HEK293T (cell line): ENCODE measurements at regions not wholly inside any gene's neighbourhood (a gene's known extent, or its start where the extent isn't known, plus 50 kb on each side); places are given as distances from the start of the nearest gene placed in this dataset.

Source experiments
- ARNT ChIP-seq: fragments of 450-650 bp; IDR thresholded peaks from 2 replicates; pipeline ENCODE4 v1.6.1; 2017; ENCODE audit warnings: mild to moderate bottlenecking
- CTBP1 ChIP-seq: fragments of 450-650 bp; IDR thresholded peaks from 2 replicates; pipeline ENCODE4 v1.6.1; 2016; ENCODE audit warnings: borderline replicate concordance
- ELF4 ChIP-seq: fragments of 450-650 bp; IDR thresholded peaks from 2 replicates; pipeline ENCODE4 v1.6.1; 2017; ENCODE audit warnings: antibody characterized with exemption
- FOXA1 ChIP-seq: fragments of 450-650 bp; IDR thresholded peaks from 2 replicates; pipeline ENCODE4 v1.6.1; 2016; ENCODE audit warnings: mild to moderate bottlenecking
- FOXK2 ChIP-seq: fragments of 450-650 bp; IDR thresholded peaks from 2 replicates; pipeline ENCODE4 v1.6.1; 2016; ENCODE audit warnings: mild to moderate bottlenecking
- FOXM1 ChIP-seq: fragments of 450-650 bp; IDR thresholded peaks from 2 replicates; pipeline ENCODE4 v1.6.1; 2017; ENCODE audit warnings: mild to moderate bottlenecking, borderline replicate concordance
- HDGF ChIP-seq: fragments of 450-650 bp; IDR thresholded peaks from 2 replicates; pipeline ENCODE4 v1.6.1; 2017; ENCODE audit warnings: antibody characterized with exemption, borderline replicate concordance
- L3MBTL2 ChIP-seq: fragments of 450-650 bp; conservative IDR thresholded peaks from 2 replicates; pipeline ENCODE4 v1.6.1; 2016; ENCODE audit warnings: mild to moderate bottlenecking
- LEF1 ChIP-seq: fragments of 450-650 bp; IDR thresholded peaks from 2 replicates; pipeline ENCODE4 v1.6.1; 2017; ENCODE audit warnings: mild to moderate bottlenecking, borderline replicate concordance
- NFRKB ChIP-seq: fragments of 450-650 bp; IDR thresholded peaks from 2 replicates; pipeline ENCODE4 v1.6.1; 2016; ENCODE audit warnings: mild to moderate bottlenecking, moderate library complexity
- SP1 ChIP-seq: fragments of 450-650 bp; IDR thresholded peaks from 2 replicates; pipeline ENCODE4 v1.6.1; 2017
- SUZ12 ChIP-seq: fragments of 450-650 bp; IDR thresholded peaks from 2 replicates; pipeline ENCODE4 v1.6.1; 2016; ENCODE audit warnings: mild to moderate bottlenecking
- ZNF384 ChIP-seq: fragments of 450-650 bp; IDR thresholded peaks from 2 replicates; pipeline ENCODE4 v1.6.1; 2016

- TF ChIP-seq FOXM1 = no peak
- no peak for TF ChIP-seq SUZ12
- TF ChIP-seq FOXA1 = no peak
- no peak for TF ChIP-seq ARNT
- no peak for TF ChIP-seq FOXK2
- TF ChIP-seq HDGF = no peak
- no peak for TF ChIP-seq LEF1
- no peak for TF ChIP-seq ZNF384
- TF ChIP-seq SP1 = no peak
- no peak for TF ChIP-seq CTBP1
- TF ChIP-seq ELF4 = no peak
- TF ChIP-seq L3MBTL2 = no peak
- no peak for TF ChIP-seq NFRKB
Observed at GRCh38 chr12:77685901-77686300, 144.8 kb upstream of the NAV3 start.
